ENCODE measurements at regions not wholly inside any gene's neighbourhood (a gene's known extent, or its start where the extent isn't known, plus 50 kb on each side); places are given as distances from the start of the nearest gene placed in this dataset.

DNA sequence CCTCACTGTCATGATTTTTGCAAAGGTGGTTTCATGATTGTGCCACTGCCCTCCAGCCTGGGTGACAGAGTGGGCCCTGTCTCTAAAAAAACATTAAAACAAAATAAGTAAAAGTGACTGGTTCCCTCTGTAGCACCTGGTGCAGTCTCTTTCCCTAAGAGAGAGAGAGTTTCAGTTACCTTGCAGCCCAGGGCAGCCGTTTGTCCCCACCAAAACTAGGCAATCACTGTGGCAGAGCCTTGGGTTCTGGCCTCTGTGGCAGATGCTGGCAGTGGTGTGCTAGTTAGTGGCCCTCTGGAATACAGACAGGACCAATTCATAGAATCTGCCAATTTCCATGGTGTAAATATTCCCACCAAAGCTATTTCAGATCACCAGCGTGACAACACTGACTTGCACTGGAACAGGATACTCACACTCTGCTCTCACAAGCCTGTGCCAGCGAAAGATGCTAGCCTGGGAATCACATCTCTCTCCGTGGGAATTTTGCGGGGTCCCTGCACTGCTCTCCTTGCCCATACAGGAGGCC is 108.7 kb downstream of the TLR5 start:
- TF ChIP-seq TCF4 (CRISPR knock-in tag; IDR thresholded peaks at IDR 0.05; ENCODE audit: borderline replicate concordance), result no peak
- no peak for TF ChIP-seq ISL1 (CRISPR knock-in tag; IDR thresholded peaks at IDR 0.05)
- TF ChIP-seq OSR1 (CRISPR knock-in tag; IDR thresholded peaks at IDR 0.05), result no peak
- TF ChIP-seq, protein P1, sequence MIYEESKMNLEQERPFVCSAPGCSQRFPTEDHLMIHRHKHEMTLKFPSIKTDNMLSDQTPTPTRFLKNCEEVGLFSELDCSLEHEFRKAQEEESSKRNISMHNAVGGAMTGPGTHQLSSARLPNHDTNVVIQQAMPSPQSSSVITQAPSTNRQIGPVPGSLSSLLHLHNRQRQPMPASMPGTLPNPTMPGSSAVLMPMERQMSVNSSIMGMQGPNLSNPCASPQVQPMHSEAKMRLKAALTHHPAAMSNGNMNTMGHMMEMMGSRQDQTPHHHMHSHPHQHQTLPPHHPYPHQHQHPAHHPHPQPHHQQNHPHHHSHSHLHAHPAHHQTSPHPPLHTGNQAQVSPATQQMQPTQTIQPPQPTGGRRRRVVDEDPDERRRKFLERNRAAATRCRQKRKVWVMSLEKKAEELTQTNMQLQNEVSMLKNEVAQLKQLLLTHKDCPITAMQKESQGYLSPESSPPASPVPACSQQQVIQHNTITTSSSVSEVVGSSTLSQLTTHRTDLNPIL (CRISPR knock-in tag; IDR thresholded peaks at IDR 0.05; ENCODE audit: low read depth), result no peak
- TF ChIP-seq GLIS3 (CRISPR knock-in tag; IDR thresholded peaks at IDR 0.05), result no peak
- TF ChIP-seq TOX (CRISPR knock-in tag; IDR thresholded peaks at IDR 0.05; ENCODE audit: borderline replicate concordance), result no peak
- TF ChIP-seq, protein P2, sequence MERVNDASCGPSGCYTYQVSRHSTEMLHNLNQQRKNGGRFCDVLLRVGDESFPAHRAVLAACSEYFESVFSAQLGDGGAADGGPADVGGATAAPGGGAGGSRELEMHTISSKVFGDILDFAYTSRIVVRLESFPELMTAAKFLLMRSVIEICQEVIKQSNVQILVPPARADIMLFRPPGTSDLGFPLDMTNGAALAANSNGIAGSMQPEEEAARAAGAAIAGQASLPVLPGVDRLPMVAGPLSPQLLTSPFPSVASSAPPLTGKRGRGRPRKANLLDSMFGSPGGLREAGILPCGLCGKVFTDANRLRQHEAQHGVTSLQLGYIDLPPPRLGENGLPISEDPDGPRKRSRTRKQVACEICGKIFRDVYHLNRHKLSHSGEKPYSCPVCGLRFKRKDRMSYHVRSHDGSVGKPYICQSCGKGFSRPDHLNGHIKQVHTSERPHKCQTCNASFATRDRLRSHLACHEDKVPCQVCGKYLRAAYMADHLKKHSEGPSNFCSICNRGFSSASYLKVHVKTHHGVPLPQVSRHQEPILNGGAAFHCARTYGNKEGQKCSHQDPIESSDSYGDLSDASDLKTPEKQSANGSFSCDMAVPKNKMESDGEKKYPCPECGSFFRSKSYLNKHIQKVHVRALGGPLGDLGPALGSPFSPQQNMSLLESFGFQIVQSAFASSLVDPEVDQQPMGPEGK (CRISPR knock-in tag; IDR thresholded peaks at IDR 0.05; ENCODE audit: borderline replicate concordance), result no peak
- no peak for TF ChIP-seq RARB (CRISPR knock-in tag; IDR thresholded peaks at IDR 0.05)
- no peak for TF ChIP-seq ZFP30 (CRISPR knock-in tag; IDR thresholded peaks at IDR 0.05)
- no peak for TF ChIP-seq ESRRG (CRISPR knock-in tag; IDR thresholded peaks at IDR 0.05)
- TF ChIP-seq SNAI2 (CRISPR knock-in tag; IDR thresholded peaks at IDR 0.05), result no peak
- no peak for TF ChIP-seq ZC3H10 (CRISPR knock-in tag; IDR thresholded peaks at IDR 0.05)
- no peak for TF ChIP-seq CSDC2 (CRISPR knock-in tag; IDR thresholded peaks at IDR 0.05)
- TF ChIP-seq ZNF8 (CRISPR knock-in tag; IDR thresholded peaks at IDR 0.05), result no peak
